C4-2B (cell line): ENCODE measurements at regions not wholly inside any gene's neighbourhood (a gene's known extent, or its start where the extent isn't known, plus 50 kb on each side); places are given as distances from the start of the nearest gene placed in this dataset.

Experiments
- ZFX ChIP-seq: fragments of 450-650 bp; IDR thresholded peaks from 2 replicates; pipeline ENCODE4 v1.6.1; 2017
- TF ChIP-seq, protein P1 (sequence below): fragments of 450-650 bp; conservative IDR thresholded peaks from 2 replicates; pipeline ENCODE4 v1.5.1; 2017; ENCODE audit warnings: mild to moderate bottlenecking

DNA sequence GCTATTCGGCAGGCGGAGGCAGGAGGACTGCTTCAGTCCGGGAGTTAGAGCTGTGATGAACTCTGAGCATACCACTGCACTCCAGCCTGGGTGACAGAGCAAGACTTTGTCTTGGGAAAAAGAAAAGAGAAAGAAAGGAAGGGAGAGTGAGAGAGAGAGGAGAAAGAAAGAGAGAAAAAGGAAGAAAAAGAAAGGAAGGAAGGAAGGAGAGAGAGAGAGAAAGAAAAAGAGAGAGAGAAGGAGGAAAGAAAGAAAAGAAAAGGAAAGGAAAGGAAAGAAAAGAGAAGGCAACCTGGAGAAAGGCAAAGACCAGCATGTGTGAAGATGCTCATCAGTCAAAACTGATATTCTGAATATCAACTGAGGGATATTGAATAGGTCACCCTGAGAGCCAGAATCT, 143.1 kb upstream of the SASH1 start:
- TF ChIP-seq, protein P1, sequence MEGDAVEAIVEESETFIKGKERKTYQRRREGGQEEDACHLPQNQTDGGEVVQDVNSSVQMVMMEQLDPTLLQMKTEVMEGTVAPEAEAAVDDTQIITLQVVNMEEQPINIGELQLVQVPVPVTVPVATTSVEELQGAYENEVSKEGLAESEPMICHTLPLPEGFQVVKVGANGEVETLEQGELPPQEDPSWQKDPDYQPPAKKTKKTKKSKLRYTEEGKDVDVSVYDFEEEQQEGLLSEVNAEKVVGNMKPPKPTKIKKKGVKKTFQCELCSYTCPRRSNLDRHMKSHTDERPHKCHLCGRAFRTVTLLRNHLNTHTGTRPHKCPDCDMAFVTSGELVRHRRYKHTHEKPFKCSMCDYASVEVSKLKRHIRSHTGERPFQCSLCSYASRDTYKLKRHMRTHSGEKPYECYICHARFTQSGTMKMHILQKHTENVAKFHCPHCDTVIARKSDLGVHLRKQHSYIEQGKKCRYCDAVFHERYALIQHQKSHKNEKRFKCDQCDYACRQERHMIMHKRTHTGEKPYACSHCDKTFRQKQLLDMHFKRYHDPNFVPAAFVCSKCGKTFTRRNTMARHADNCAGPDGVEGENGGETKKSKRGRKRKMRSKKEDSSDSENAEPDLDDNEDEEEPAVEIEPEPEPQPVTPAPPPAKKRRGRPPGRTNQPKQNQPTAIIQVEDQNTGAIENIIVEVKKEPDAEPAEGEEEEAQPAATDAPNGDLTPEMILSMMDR: no peak
- no peak for TF ChIP-seq ZFX
